MM.1S (cell line): ENCODE measurements at regions not wholly inside any gene's neighbourhood (a gene's known extent, or its start where the extent isn't known, plus 50 kb on each side); places are given as distances from the start of the nearest gene placed in this dataset.
"Not testable (repeated sequence)": the region's sequence is repeated elsewhere in the genome, so short reads cannot be mapped to it uniquely, and the experiment has no call there.

Source experiments
- EZH2phosphoT487 ChIP-seq: fragments of 300-600 bp; sonication (generic); IDR thresholded peaks from 2 replicates; pipeline ENCODE4 v1.6.1; 2018; ENCODE audit warnings: antibody characterized with exemption, low read length
- TF ChIP-seq, protein P1 (sequence below): fragments of 300-600 bp; sonication (generic); IDR thresholded peaks from 2 replicates; pipeline ENCODE4 v1.5.1; 2016; ENCODE audit warnings: antibody characterized with exemption, low read length, mixed read lengths

GRCh38 chr7:101679653-101680173 is 50.6 kb upstream of the MYL10 start:
- TF ChIP-seq, protein P1, sequence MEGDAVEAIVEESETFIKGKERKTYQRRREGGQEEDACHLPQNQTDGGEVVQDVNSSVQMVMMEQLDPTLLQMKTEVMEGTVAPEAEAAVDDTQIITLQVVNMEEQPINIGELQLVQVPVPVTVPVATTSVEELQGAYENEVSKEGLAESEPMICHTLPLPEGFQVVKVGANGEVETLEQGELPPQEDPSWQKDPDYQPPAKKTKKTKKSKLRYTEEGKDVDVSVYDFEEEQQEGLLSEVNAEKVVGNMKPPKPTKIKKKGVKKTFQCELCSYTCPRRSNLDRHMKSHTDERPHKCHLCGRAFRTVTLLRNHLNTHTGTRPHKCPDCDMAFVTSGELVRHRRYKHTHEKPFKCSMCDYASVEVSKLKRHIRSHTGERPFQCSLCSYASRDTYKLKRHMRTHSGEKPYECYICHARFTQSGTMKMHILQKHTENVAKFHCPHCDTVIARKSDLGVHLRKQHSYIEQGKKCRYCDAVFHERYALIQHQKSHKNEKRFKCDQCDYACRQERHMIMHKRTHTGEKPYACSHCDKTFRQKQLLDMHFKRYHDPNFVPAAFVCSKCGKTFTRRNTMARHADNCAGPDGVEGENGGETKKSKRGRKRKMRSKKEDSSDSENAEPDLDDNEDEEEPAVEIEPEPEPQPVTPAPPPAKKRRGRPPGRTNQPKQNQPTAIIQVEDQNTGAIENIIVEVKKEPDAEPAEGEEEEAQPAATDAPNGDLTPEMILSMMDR, result not testable (repeated sequence)
- TF ChIP-seq EZH2phosphoT487, result not testable (repeated sequence)
